GM19023 (cell line): ENCODE measurements at regions not wholly inside any gene's neighbourhood (a gene's known extent, or its start where the extent isn't known, plus 50 kb on each side); places are given as distances from the start of the nearest gene placed in this dataset.

Experiments used
- ATAC-seq: cut with Tn5 transposase; IDR thresholded peaks from one replicate; pipeline ENCODE4 v1.9.1; 2021; ENCODE audit warnings: mild to moderate bottlenecking, moderate library complexity; ENCODE audit not compliant: unreplicated experiment

GRCh38 chr2:106941372-106941993, 55.5 kb upstream of the ST6GAL2 start:
- ATAC-seq = no peak

- ATAC-seq = no peak
Measured at GRCh38 chr2:106943468-106944200, 57.7 kb upstream of the ST6GAL2 start.

- no peak for ATAC-seq
Measured at GRCh38 chr2:106944215-106944614, 58.2 kb upstream of the ST6GAL2 start.

DNA sequence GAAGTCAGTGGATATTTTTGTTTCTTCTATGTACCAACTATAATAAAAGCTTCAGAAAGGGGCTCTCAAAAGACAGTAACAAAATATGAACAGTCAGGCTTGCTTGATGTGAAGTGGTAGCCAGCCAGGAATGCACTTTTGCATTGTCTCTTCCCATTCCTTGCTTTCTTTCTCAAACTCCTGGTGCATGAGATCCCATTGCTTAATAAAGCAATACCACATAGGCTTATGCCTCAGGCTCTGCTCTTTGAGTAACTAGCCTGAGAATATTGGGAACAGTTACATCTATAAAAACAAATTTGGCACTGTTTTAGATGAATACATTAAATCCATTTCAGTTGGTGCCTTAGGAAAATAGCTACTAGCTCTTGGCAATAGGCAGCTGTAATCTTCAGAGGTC, 62.6 kb upstream of the ST6GAL2 start:
- ATAC-seq = no peak

DNA sequence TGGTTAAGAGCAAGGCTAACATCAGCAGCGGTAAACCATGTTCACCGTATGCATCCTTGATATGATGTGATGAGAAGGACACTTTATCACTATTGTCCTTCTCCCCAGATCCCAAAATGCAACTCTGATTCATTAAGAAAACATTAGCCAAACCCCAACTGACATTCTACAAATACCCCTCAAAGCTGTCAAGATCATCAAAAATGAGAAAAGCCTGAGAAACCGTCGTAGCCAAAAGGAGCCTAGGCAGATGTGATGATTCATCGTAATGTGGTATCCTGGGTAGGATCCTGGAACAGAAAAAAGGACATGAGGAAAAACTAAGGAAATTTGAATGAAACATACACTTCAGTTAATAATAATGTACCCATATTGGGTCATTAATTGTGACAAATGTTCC, 67.3 kb upstream of the ST6GAL2 start:
- ATAC-seq = no peak

DNA sequence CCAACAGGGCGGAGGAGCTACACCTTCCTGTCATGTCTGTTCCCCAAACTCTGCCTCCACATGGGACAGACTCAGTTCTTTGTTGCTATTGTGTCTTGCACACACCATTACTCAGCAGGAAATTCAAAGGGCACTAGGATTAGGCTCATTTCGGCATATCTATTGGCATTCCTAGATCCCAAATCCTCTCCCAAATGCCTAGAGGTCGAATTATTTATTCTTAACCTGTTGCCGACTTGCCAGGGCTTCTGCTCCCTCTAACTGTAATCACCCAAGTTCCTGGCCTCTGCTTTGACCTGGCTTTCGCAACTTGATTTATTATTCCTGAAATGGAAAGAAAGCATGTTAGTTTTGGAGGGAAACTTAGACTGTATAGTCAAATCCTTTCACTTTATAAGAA, 67.8 kb upstream of the ST6GAL2 start:
- ATAC-seq = no peak

DNA sequence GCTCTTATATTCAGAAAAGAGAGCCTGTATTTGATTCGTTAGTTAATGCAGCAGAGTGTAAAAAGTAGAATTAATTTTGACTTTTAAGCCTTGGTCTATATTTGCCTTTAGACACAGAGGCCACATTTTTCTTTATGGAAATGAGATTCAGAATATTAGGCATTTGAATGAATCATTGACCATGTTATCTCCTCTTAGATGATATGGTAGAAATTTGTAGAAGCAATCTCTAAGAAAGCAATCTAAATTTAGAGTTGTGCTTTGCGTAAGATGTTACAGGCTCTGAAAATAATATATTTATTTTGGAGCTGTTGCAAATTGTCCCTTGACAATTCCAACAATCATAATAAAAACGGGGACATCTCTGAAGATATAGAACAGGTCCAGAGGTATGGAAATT, 68.3 kb upstream of the ST6GAL2 start:
- ATAC-seq = no peak

- ATAC-seq = no peak
Measured at GRCh38 chr2:106956416-106956815, 70.4 kb upstream of the ST6GAL2 start.

- no peak for ATAC-seq
Measured at GRCh38 chr2:106956879-106957278, 70.9 kb upstream of the ST6GAL2 start.

GRCh38 chr2:106959975-106960682, 74.2 kb upstream of the ST6GAL2 start:
- no peak for ATAC-seq

- no peak for ATAC-seq
Measured at GRCh38 chr2:106960683-106961161, 74.8 kb upstream of the ST6GAL2 start.

GRCh38 chr2:106961328-106961727, 75.4 kb upstream of the ST6GAL2 start:
- ATAC-seq = no peak

GRCh38 chr2:106963156-106963555, 77.2 kb upstream of the ST6GAL2 start:
- no peak for ATAC-seq

GRCh38 chr2:106963893-106964292, 77.9 kb upstream of the ST6GAL2 start:
- ATAC-seq = no peak

GRCh38 chr2:106965611-106966010, 79.6 kb upstream of the ST6GAL2 start:
- ATAC-seq = no peak

DNA sequence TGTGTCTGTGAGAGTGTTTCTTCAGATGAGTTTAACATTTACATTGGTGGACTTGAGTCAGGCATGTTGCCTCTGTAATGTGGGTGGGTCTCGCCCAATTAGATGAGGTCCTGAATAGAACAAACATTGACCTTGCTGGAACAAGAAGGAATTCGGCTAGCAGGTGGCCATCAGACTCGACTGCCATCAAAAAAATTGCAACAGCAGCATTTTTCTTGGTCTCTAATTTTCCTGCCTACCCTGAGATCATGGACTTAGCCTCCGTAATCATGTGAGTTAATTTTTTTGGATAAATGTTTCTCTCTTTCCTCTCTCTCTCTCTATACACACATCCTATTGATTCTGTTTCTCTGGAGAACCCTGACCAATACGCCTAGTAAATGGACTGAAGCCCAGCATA, 83.8 kb upstream of the ST6GAL2 start:
- ATAC-seq = no peak

GRCh38 chr2:106970471-106971261, 84.7 kb upstream of the ST6GAL2 start:
- no peak for ATAC-seq

DNA sequence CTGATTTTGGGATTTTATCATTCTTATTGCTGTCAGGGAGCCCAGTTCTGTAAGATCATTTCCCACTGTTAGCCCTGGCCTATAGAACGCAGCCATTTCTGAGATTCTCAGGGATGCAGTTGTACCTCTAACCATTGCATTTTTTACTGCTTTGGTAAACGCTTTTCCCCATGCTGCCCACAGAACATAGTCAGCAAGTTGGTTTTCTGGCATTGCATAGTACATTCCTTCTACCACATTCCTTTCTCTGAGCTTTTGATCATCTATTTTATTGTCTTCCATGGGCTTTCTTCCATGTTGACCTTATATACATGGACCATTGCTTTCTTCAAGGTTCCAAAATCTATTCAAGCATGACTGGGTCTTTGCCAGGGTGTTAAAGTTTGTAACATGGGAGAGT, 86.8 kb upstream of the ST6GAL2 start:
- no peak for ATAC-seq

DNA sequence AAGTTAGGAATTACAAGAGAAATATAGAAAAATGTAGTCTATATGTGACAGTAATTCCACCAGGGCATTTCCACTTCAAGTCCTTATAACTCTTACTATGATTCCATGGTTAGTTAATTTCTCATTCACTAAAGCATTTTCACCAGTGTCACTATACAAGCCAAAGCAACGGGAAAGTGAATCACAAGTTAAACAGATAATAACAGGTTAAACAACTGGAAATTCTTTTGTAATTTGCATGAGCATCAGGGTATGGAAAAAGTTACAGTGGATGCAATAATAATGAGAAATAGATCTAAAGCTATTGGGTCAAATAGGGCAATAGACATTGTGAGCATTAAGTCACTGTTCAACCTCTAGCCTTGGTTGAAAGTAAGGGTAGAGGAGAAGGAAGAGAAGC, 88.9 kb upstream of the ST6GAL2 start:
- ATAC-seq = no peak

GRCh38 chr2:106975641-106976040, 89.7 kb upstream of the ST6GAL2 start:
- no peak for ATAC-seq

- no peak for ATAC-seq
Measured at GRCh38 chr2:106976548-106976947, 90.6 kb upstream of the ST6GAL2 start.
